Transverse colon (tissue), 4 donors: ENCODE measurements at regions not wholly inside any gene's neighbourhood (a gene's known extent, or its start where the extent isn't known, plus 50 kb on each side); places are given as distances from the start of the nearest gene placed in this dataset.

Source experiments
- DNase-seq: peaks from one replicate; pipeline ENCODE4 v3.0.0-alpha.2; 2019
- H3K27ac ChIP-seq, 4 donors: fragments of 200-600 bp; sonication (generic); 2 replicates each; pipeline ENCODE4 v1.5.1; 2016 to 2018; ENCODE audit warnings: inconsistent platforms in 4 of 4
- H3K27me3 ChIP-seq: fragments of 200-600 bp; sonication (generic); 2 replicates; pipeline ENCODE4 v1.5.1; 2017; ENCODE audit warnings: inconsistent platforms
- H3K36me3 ChIP-seq, 4 donors: fragments of 200-600 bp; sonication (generic); 2 replicates each; pipeline ENCODE4 v1.5.1; 2017 to 2019; ENCODE audit warnings: inconsistent platforms in 4 of 4
- H3K4me1 ChIP-seq, 4 donors: fragments of 200-600 bp; sonication (generic); 2 replicates each; pipeline ENCODE4 v1.5.1; 2017 to 2020; ENCODE audit warnings: inconsistent platforms in 4 of 4
- H3K4me3 ChIP-seq, 4 donors: fragments of 200-600 bp; sonication (generic); 1 replicate in 1 of 4; 2 replicates in 3 of 4; pipeline versions ENCODE4 v1.5.1 to v1.6.1; 2017 to 2019; ENCODE audit warnings: inconsistent platforms in 4 of 4
- H3K9me3 ChIP-seq, 2 donors: fragments of 200-600 bp; sonication (generic); 2 replicates each; pipeline ENCODE4 v1.5.1; 2017 to 2019; ENCODE audit warnings: inconsistent platforms in 2 of 2
- CTCF ChIP-seq, 5 experiments: fragments of 200-600 bp in 3 of 5; fragments of 450-650 bp in 2 of 5; sonication (generic) in 3 of 5; IDR thresholded peaks; 1 replicate in 2 of 5; 2 replicates in 3 of 5; pipeline ENCODE4 v1.5.1; 2016 to 2017; ENCODE audit warnings: antibody characterized with exemption in 5 of 5, inconsistent platforms in 3 of 5, mild to moderate bottlenecking in 2 of 5, moderate library complexity in 1 of 5
- EP300 ChIP-seq: sonication (generic); formaldehyde crosslinking; IDR thresholded peaks from one replicate; pipeline ENCODE4 v1.6.1; 2017; ENCODE audit warnings: antibody characterized with exemption, low read depth
- POLR2A ChIP-seq: fragments of 450-650 bp; IDR thresholded peaks from one replicate; pipeline ENCODE4 v1.6.1; 2016; ENCODE audit warnings: antibody characterized with exemption, mild to moderate bottlenecking, moderate library complexity
- POLR2AphosphoS5 ChIP-seq, 3 donors: sonication (generic); formaldehyde crosslinking; IDR thresholded peaks; one replicate each; pipeline ENCODE4 v1.6.1; 2016; ENCODE audit warnings: antibody characterized with exemption in 3 of 3
- WGBS, 2 donors: methylation state at CpG; one replicate each; pipeline ENCODE4 v1.1.5; 2018; ENCODE audit warnings: low coverage in 1 of 2; 5-methylcytosine and 5-hydroxymethylcytosine counted together
- in situ Hi-C, 4 donors: fragments of 200-750 bp; cut with MboI; loops; one replicate each; pipeline versions ENCODE4 v1.15.0 to v1.15.1; 2017; ENCODE audit warnings: low sequenced_read_pairs in 3 of 4, low pct_ligation_motif_present in 1 of 4, low pct_unique_long_range_greater_than_20kb in 1 of 4
- intact Hi-C: fragments of 100-400 bp; cut with DNase I; formaldehyde crosslinking; loops from one replicate; pipeline ENCODE4 v1.15.1; 2023; ENCODE audit warnings: low total_unique reads

GRCh38 chrY:19899011-19899410 is 154.5 kb upstream of the KDM5D start:
- no peak overlapping the region for H3K27ac ChIP-seq
- H3K27me3 ChIP-seq = no peaks in the 10 kb centered on the region
- in situ Hi-C loops (no loop called here), intact Hi-C loops (no loop called here)
- H3K9me3 ChIP-seq = no peaks in the 10 kb centered on the region
- TF ChIP-seq POLR2AphosphoS5 (IDR thresholded peaks at IDR 0.05) (no peak), POLR2A (no peak), CTCF (IDR thresholded peaks at IDR 0.05) (no peak), EP300 (no peak)
- no peaks in the 10 kb centered on the region for H3K4me1 ChIP-seq
- no peak overlapping the region for H3K4me3 ChIP-seq
- no CpG with 5 or more reads among the region's 1 CpG for WGBS, 2 donors
- H3K36me3 ChIP-seq = no peaks in the 10 kb centered on the region
- no peak for DNase-seq

- DNase-seq = no peak
- TF ChIP-seq EP300 (no peak), CTCF (IDR thresholded peaks at IDR 0.05) (no peak), POLR2AphosphoS5 (IDR thresholded peaks at IDR 0.05) (no peak), POLR2A (no peak)
- Histone ChIP-seq H3K9me3 (no peaks in the 10 kb centered on the region), H3K4me1 (no peaks in the 10 kb centered on the region), H3K4me3 (no peak overlapping the region), H3K36me3 (no peaks in the 10 kb centered on the region), H3K27ac (no peak overlapping the region), H3K27me3 (no peaks in the 10 kb centered on the region)
- 83% methylated on average over 1 of the region's 4 CpGs; no CpG with 5 or more reads in 1 of the 2 donors for WGBS, 2 donors
- intact Hi-C loops = no loop called here
- in situ Hi-C loops = no loop called here
These were observed 147.8 kb upstream of the KDM5D start for GRCh38 chrY:19892076-19892964.

GRCh38 chrY:19882145-19882544 is 137.6 kb upstream of the KDM5D start:
- Histone ChIP-seq H3K9me3 (no peaks in the 10 kb centered on the region), H3K27ac (no peak overlapping the region), H3K4me1 (no peaks in the 10 kb centered on the region), H3K4me3 (no peak overlapping the region), H3K27me3 (no peaks in the 10 kb centered on the region), H3K36me3 (no peaks in the 10 kb centered on the region)
- intact Hi-C loops = no loop called here
- no peak for DNase-seq
- in situ Hi-C loops = no loop called here
- WGBS, 2 donors = no CpG with 5 or more reads among the region's 2 CpGs
- TF ChIP-seq CTCF (IDR thresholded peaks at IDR 0.05) (no peak), POLR2A (no peak), POLR2AphosphoS5 (IDR thresholded peaks at IDR 0.05) (no peak), EP300 (no peak)

GRCh38 chrY:19869715-19870114 is 125.2 kb upstream of the KDM5D start:
- H3K4me1 ChIP-seq = no peaks in the 10 kb centered on the region
- no peaks in the 10 kb centered on the region for H3K36me3 ChIP-seq
- intact Hi-C loops (no loop called here), in situ Hi-C loops (no loop called here)
- no peak overlapping the region for H3K4me3 ChIP-seq
- no peaks in the 10 kb centered on the region for H3K27me3 ChIP-seq
- H3K27ac ChIP-seq = no peak overlapping the region
- H3K9me3 ChIP-seq = no peaks in the 10 kb centered on the region
- no peak for DNase-seq
- TF ChIP-seq CTCF (IDR thresholded peaks at IDR 0.05) = no peak
- TF ChIP-seq POLR2AphosphoS5 (IDR thresholded peaks at IDR 0.05) = no peak
- 11% methylated on average over 3 of the region's 14 CpGs; no CpG with 5 or more reads in 1 of the 2 donors for WGBS, 2 donors
